ENCODE measurements at regions not wholly inside any gene's neighbourhood (a gene's known extent, or its start where the extent isn't known, plus 50 kb on each side); places are given as distances from the start of the nearest gene placed in this dataset.

DNA sequence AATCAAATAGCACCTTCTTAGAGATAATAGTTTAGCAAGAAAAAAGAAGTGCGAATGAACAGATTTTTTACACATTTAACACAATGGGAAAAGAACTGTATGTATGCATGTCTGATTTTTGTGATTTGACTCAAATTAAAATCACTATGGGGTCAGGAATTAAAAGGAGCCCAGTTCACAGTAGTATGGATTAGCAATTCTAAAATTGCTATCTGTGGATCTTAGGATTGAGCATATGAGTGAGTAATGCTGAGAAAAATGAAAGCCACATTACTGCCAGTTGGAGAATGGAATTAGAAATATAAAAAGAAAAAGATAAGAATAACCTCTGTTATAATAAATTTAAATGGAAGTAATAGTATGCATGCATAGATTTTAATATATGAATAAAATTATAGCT is 386.8 kb upstream of the PLSCR5 start:
- WGBS, 2 donors = 89 to 92% methylated on average over 1 of the region's 1 CpG
- Histone ChIP-seq H3K4me3 (no peak overlapping the region), H3K36me3 (no peaks in the 10 kb centered on the region), H3K4me1 (no peaks in the 10 kb centered on the region), H3K9me3 (no peaks in the 10 kb centered on the region), H3K27ac (no peak overlapping the region), H3K27me3 (no peaks in the 10 kb centered on the region)
- intact Hi-C loops (cut with DNase I) = no loop called here
- FAIRE-seq (no peak), DNase-seq (no peak), ATAC-seq (no peak)
- no peak for TF ChIP-seq CTCF (IDR thresholded peaks at IDR 0.05)

DNA sequence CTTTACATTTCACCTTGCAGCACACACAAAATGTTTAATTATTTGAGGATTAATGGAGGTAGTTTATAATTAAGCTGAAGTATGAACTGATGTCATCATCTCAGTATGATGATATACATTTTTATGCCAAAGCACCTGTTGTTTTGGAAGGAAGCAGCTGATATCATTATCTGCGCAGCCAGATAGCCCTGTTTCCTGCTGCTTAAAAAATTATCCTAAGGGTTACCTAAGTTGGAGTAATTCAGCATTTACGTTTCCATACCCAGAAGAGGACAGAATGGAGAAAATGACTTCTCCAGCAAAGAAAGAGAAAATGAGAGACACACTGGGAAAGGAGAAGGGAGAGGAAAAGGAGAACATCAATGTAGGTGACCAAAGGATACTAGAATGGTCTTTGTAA is 370.3 kb upstream of the PLSCR5 start:
- 40 to 48% methylated on average over 2 of the region's 2 CpGs for WGBS, 2 donors
- FAIRE-seq = no peak

GRCh38 chr3:146975032-146975431 is 369.9 kb upstream of the PLSCR5 start:
- no peaks in the 10 kb centered on the region for H3K4me1 ChIP-seq
- no peak for TF ChIP-seq CTCF (IDR thresholded peaks at IDR 0.05)
- H3K9me3 ChIP-seq = no peaks in the 10 kb centered on the region
- intact Hi-C loops (cut with DNase I) = no loop called here
- ATAC-seq (no peak), FAIRE-seq (peak; percentile 67), DNase-seq (no peak)
- H3K27ac ChIP-seq = no peak overlapping the region
- no peaks in the 10 kb centered on the region for H3K36me3 ChIP-seq
- H3K27me3 ChIP-seq = no peaks in the 10 kb centered on the region
- 91 to 95% methylated on average over 1 of the region's 1 CpG for WGBS, 2 donors
- H3K4me3 ChIP-seq = no peak overlapping the region

More for the DNA sequence above, 370.3 kb upstream of the PLSCR5 start:
- Histone ChIP-seq H3K9me3 (no peaks in the 10 kb centered on the region), H3K27ac (no peak overlapping the region), H3K27me3 (no peaks in the 10 kb centered on the region), H3K36me3 (no peaks in the 10 kb centered on the region), H3K4me3 (no peak overlapping the region), H3K4me1 (no peaks in the 10 kb centered on the region)
- no peak for ATAC-seq
- no peak for DNase-seq
- no peak for TF ChIP-seq CTCF (IDR thresholded peaks at IDR 0.05)
- intact Hi-C loops (cut with DNase I) = no loop called here

DNA sequence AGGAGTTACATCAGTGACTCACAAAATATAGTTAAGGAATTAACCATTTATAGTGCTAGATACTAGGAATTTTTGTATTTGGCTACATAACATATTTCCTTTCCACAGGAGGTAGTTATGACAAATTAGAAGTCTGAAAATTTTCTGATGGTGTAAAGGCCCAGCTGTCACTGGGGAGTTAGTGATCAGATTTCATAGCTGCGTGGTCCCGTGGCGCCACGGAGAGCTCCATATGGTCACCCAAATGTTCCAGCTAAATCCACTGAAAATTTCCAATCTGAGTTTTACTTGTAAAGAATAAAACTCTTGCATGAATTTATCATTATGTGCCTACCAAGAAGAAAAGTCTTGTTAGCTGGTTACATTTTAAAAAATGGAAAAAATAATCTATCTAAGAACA is 368.9 kb upstream of the PLSCR5 start:
- no peak overlapping the region for H3K4me3 ChIP-seq
- no peaks in the 10 kb centered on the region for H3K36me3 ChIP-seq
- no peaks in the 10 kb centered on the region for H3K9me3 ChIP-seq
- no peak for TF ChIP-seq CTCF (IDR thresholded peaks at IDR 0.05)
- no peak overlapping the region for H3K27ac ChIP-seq
- 87 to 95% methylated on average over 4 of the region's 4 CpGs for WGBS, 2 donors
- FAIRE-seq (no peak), DNase-seq (no peak), ATAC-seq (no peak)
- H3K27me3 ChIP-seq = no peaks in the 10 kb centered on the region
- H3K4me1 ChIP-seq = no peaks in the 10 kb centered on the region
- intact Hi-C loops (cut with DNase I) = no loop called here

DNA sequence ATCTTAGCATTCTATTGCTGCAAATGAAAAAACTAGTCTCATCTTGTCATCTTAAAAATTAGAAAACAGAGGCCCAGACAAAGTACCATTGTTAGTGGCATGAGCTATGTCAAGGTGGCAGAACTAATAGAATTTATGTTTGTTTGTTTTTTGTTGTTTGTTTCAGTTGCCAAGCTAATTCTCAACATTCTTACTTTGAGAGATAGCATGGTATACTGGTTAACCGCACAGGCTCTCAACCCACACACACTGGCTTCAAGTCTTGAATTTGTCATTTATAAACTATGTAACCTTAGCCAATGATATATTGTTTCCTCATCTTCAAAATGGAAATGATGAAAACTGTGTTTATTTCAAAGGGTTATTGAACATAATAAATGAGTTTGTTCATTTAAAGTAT is 367.6 kb upstream of the PLSCR5 start:
- intact Hi-C loops (cut with DNase I) = no loop called here
- Histone ChIP-seq H3K27ac (no peak overlapping the region), H3K4me3 (no peak overlapping the region), H3K36me3 (no peaks in the 10 kb centered on the region), H3K27me3 (no peaks in the 10 kb centered on the region), H3K4me1 (no peaks in the 10 kb centered on the region), H3K9me3 (no peaks in the 10 kb centered on the region)
- ATAC-seq (no peak), FAIRE-seq (no peak), DNase-seq (no peak)
- 76 to 86% methylated on average over 1 of the region's 1 CpG for WGBS, 2 donors
- no peak for TF ChIP-seq CTCF (IDR thresholded peaks at IDR 0.05)
